HepG2 (cell line): ENCODE measurements at regions not wholly inside any gene's neighbourhood (a gene's known extent, or its start where the extent isn't known, plus 50 kb on each side); places are given as distances from the start of the nearest gene placed in this dataset.

Source experiments
- ATAC-seq: fragments of 200-7000 bp; cut with Tn5 transposase; 3 replicates; pipeline ENCODE4 v1.9.1; 2020; ENCODE audit warnings: mild to moderate bottlenecking, moderate library complexity
- BruUV-seq: library from RNA; stranded (reverse); fragments of 400-500 nt; replicated peaks from 2 replicates; lab custom pipeline; 2021; lab: Mats Ljungman, UMichigan
- CTCF ChIA-PET: fragments of 300-600 bp; formaldehyde crosslinking; extraction: SDS; loops from one replicate; lab custom pipeline; 2021; ENCODE audit warnings: low total read pairs, inconsistent platforms, low intra/inter-chr PET ratio; lab: Yijun Ruan, JAX
- POLR2A ChIA-PET: fragments of 350-600 bp; sonication (Branson Sonifier 250); formaldehyde crosslinking; loops from one replicate; lab custom pipeline; 2020; ENCODE audit warnings: antibody characterized with exemption, inconsistent platforms; lab: Yijun Ruan, JAX
- DNase-seq: peaks from one replicate; pipeline ENCODE4 v3.0.0-alpha.2; 2015; ENCODE audit warnings: low spot score
- FAIRE-seq: peaks from 3 replicates; lab custom pipeline; 2011; peaks lifted over from hg19 to GRCh38; lab: Jason Lieb, UNC
- H2AFZ ChIP-seq: one replicate; pipeline ENCODE4 v1.6.1; 2011; ENCODE audit warnings: low read length, inconsistent platforms
- H3K27ac ChIP-seq: fragments of 300-600 bp; 3 replicates; pipeline ENCODE4 v1.8.0; 2011; ENCODE audit warnings: mixed run types, mild to moderate bottlenecking, mixed read lengths, low read length, inconsistent platforms; ENCODE audit not compliant: insufficient read depth; ENCODE audit errors: extremely low read length
- H3K27me3 ChIP-seq, 2 experiments: fragments of 200-600 bp in 1 of 2; 2 replicates in 1 of 2; 3 replicates in 1 of 2; pipeline versions ENCODE4 v1.6.0 to v1.8.0; 2011; ENCODE audit warnings: low read length in 2 of 2, mild to moderate bottlenecking in 2 of 2, moderate library complexity in 2 of 2, inconsistent platforms in 1 of 2; ENCODE audit not compliant: insufficient read depth in 2 of 2, control insufficient read depth in 1 of 2
- H3K36me3 ChIP-seq, 2 experiments: fragments of 200-600 bp in 1 of 2; replicated peaks in 1 of 2; 2 replicates in 1 of 2; 3 replicates in 1 of 2; pipeline versions ENCODE4 v1.5.1 to v1.8.0; 2011; ENCODE audit warnings: low read length in 2 of 2, inconsistent platforms in 1 of 2; ENCODE audit not compliant: insufficient read depth in 2 of 2, control insufficient read depth in 1 of 2
- H3K4me1 ChIP-seq: 2 replicates; pipeline ENCODE4 v1.5.1; 2012; ENCODE audit warnings: low read length, inconsistent platforms; ENCODE audit not compliant: insufficient read depth
- H3K4me2 ChIP-seq: 2 replicates; pipeline ENCODE4 v1.6.0; 2011; ENCODE audit warnings: low read depth, low read length, inconsistent platforms
- H3K4me3 ChIP-seq, 3 experiments: fragments of 200-600 bp in 1 of 3; sonication (generic), shearing (Covaris generic) in 1 of 3; replicated peaks in 1 of 3; 2 replicates each; pipeline ENCODE4 v1.5.1; 2011 to 2016; ENCODE audit warnings: low read length in 3 of 3, inconsistent platforms in 2 of 3, low read depth in 2 of 3, mild to moderate bottlenecking in 2 of 3, control low read depth in 1 of 3, mixed read lengths in 1 of 3; ENCODE audit not compliant: insufficient read depth in 1 of 3
- H3K79me2 ChIP-seq: one replicate; pipeline ENCODE4 v1.6.1; 2011; ENCODE audit warnings: low read length, inconsistent platforms; ENCODE audit not compliant: insufficient read depth
- H3K9ac ChIP-seq: 2 replicates; pipeline ENCODE4 v1.6.0; 2011; ENCODE audit warnings: mild to moderate bottlenecking, low read depth, low read length, inconsistent platforms; ENCODE audit not compliant: insufficient read depth
- H3K9me3 ChIP-seq: 2 replicates; pipeline ENCODE4 v1.5.1; 2012; ENCODE audit warnings: mild to moderate bottlenecking, low read length
- H4K20me1 ChIP-seq: 2 replicates; pipeline ENCODE4 v1.6.0; 2011; ENCODE audit warnings: inconsistent platforms, mild to moderate bottlenecking, low read length, moderate library complexity; ENCODE audit not compliant: insufficient read depth
- CBX1 ChIP-seq: IDR thresholded peaks from one replicate; pipeline ENCODE4 v1.6.1; 2016; ENCODE audit warnings: antibody characterized with exemption, low read depth
- CCDC6 ChIP-seq: sonication (generic); formaldehyde crosslinking; IDR thresholded peaks from 2 replicates; pipeline ENCODE4 v1.8.1; 2022; ENCODE audit warnings: mild to moderate bottlenecking, missing genetic modification reagents, moderate library complexity
- DNMT3B ChIP-seq: conservative IDR thresholded peaks from 2 replicates; pipeline ENCODE4 v1.6.1; 2016; ENCODE audit warnings: missing biosample characterization, control low read depth
- FOSL1 ChIP-seq: sonication (generic); formaldehyde crosslinking; IDR thresholded peaks from 2 replicates; pipeline ENCODE4 v1.9.0; 2021; ENCODE audit warnings: missing genetic modification reagents, borderline replicate concordance
- HDAC6 ChIP-seq: fragments of 200-600 bp; sonication (generic); IDR thresholded peaks from 2 replicates; pipeline ENCODE4 v1.7.0; 2017; ENCODE audit warnings: mild to moderate bottlenecking, antibody characterized with exemption, low read length, low read depth
- KLF13 ChIP-seq: sonication (generic); formaldehyde crosslinking; IDR thresholded peaks from 2 replicates; pipeline ENCODE4 v1.4.0; 2020; ENCODE audit warnings: mild to moderate bottlenecking, missing genetic modification reagents
- NONO ChIP-seq, 2 experiments: fragments of 450-650 bp in 1 of 2; sonication (generic) in 1 of 2; formaldehyde crosslinking in 1 of 2; IDR thresholded peaks in 1 of 2; conservative IDR thresholded peaks in 1 of 2; 2 replicates each; pipeline versions ENCODE4 v1.6.1 to v1.8.0; 2017 to 2022; ENCODE audit warnings: mild to moderate bottlenecking in 1 of 2, missing genetic modification reagents in 1 of 2, moderate library complexity in 1 of 2
- PAXIP1 ChIP-seq: sonication (generic); formaldehyde crosslinking; conservative IDR thresholded peaks from 2 replicates; pipeline ENCODE4 v1.4.0; 2020; ENCODE audit warnings: mild to moderate bottlenecking, missing genetic modification reagents, moderate library complexity
- RORA ChIP-seq: sonication (generic); formaldehyde crosslinking; IDR thresholded peaks from 2 replicates; pipeline ENCODE4 v1.5.0; 2020; ENCODE audit warnings: mild to moderate bottlenecking, missing genetic modification reagents, moderate library complexity
- SNAI1 ChIP-seq: sonication (generic); formaldehyde crosslinking; IDR thresholded peaks from 2 replicates; pipeline ENCODE4 v1.5.0; 2020; ENCODE audit warnings: mild to moderate bottlenecking, missing genetic modification reagents, borderline replicate concordance
- SRSF9 ChIP-seq: fragments of 200-400 bp; formaldehyde crosslinking; IDR thresholded peaks from 2 replicates; pipeline ENCODE4 v1.6.1; 2018; ENCODE audit warnings: borderline replicate concordance, mild to moderate bottlenecking, low read depth, low read length; ENCODE audit not compliant: insufficient read depth, poor library complexity, severe bottlenecking
- SUZ12 ChIP-seq: fragments of 150-350 bp; IDR thresholded peaks from 2 replicates; pipeline ENCODE4 v1.6.1; 2014; ENCODE audit warnings: low read depth, low read length
- TAF1 ChIP-seq: sonication (generic); formaldehyde crosslinking; IDR thresholded peaks from 2 replicates; pipeline ENCODE4 v1.4.0; 2020; ENCODE audit warnings: missing genetic modification reagents
- U2AF1 ChIP-seq: fragments of 200-400 bp; formaldehyde crosslinking; optimal IDR thresholded peaks from 2 replicates; pipeline ENCODE3; 2017; ENCODE audit warnings: mild to moderate bottlenecking, low read depth, low read length
- ZNF18 ChIP-seq: sonication (generic); formaldehyde crosslinking; IDR thresholded peaks from 2 replicates; pipeline ENCODE4 v1.8.0; 2022; ENCODE audit warnings: mild to moderate bottlenecking, missing genetic modification reagents; ENCODE audit not compliant: insufficient replicate concordance
- ZNF33B ChIP-seq: sonication (generic); formaldehyde crosslinking; IDR thresholded peaks from 2 replicates; pipeline ENCODE4 v1.5.1; 2020; ENCODE audit warnings: mild to moderate bottlenecking, missing genetic modification reagents
- ZNF670 ChIP-seq: sonication (generic); formaldehyde crosslinking; IDR thresholded peaks from 2 replicates; pipeline ENCODE4 v1.8.0; 2022; ENCODE audit warnings: mild to moderate bottlenecking, missing genetic modification reagents, borderline replicate concordance
- WGBS: methylation state at CpG from one replicate; pipeline ENCODE4 v1.1.6; 2017; ENCODE audit warnings: low lambda C conversion rate; 5-methylcytosine and 5-hydroxymethylcytosine counted together
- in situ Hi-C: cut with HindIII; loops from 2 replicates; pipeline ENCODE4 v1.10.0; 2017; ENCODE audit warnings: low pct_unique_long_range_greater_than_20kb; ENCODE audit not compliant: extremely low pct_ligation_motif_present
- intact Hi-C: fragments of 100-400 bp; cut with micrococcal nuclease; formaldehyde crosslinking; loops from one replicate; pipeline ENCODE4 v1.10.0; 2022; ENCODE audit not compliant: unreplicated experiment
- TF ChIP-seq, protein P1 (sequence below): sonication (generic); formaldehyde crosslinking; IDR thresholded peaks from 2 replicates; pipeline ENCODE4 v1.4.0; 2020; ENCODE audit warnings: mild to moderate bottlenecking, missing genetic modification reagents
- TF ChIP-seq, protein P2 (sequence below): IDR thresholded peaks from 2 replicates; pipeline ENCODE4 v1.6.1; 2016; ENCODE audit warnings: mild to moderate bottlenecking, missing biosample characterization, missing genetic modification reagents

GRCh38 chrX:131388293-131388692, 99.2 kb upstream of the IGSF1 start:
- Histone ChIP-seq H3K4me1 (no peaks in the 10 kb centered on the region), H3K36me3 (no peaks in the 10 kb centered on the region), H3K79me2 (no peaks in the 10 kb centered on the region), H3K27ac (no peak overlapping the region), H3K9ac (no peak overlapping the region), H3K4me3 (no peak overlapping the region), H3K4me2 (no peak overlapping the region), H3K9me3 (no peaks in the 10 kb centered on the region), H4K20me1 (no peaks in the 10 kb centered on the region), H2AFZ (no peak overlapping the region), H3K27me3 (no peaks in the 10 kb centered on the region)
- no peak for DNase-seq
- TF ChIP-seq RORA (no peak), CBX1 (no peak), SUZ12 (no peak), ZNF18 (CRISPR knock-in tag) (no peak), TAF1 (CRISPR knock-in tag) (no peak), NONO (IDR thresholded peaks at IDR 0.05) (no peak), NONO (CRISPR knock-in tag; conservative IDR thresholded peaks at IDR 0.05) (no peak), FOSL1 (CRISPR knock-in tag) (no peak), KLF13 (CRISPR knock-in tag) (no peak), SNAI1 (CRISPR knock-in tag) (no peak), PAXIP1 (CRISPR knock-in tag) (no peak), DNMT3B (CRISPR knock-in tag) (no peak), CCDC6 (CRISPR knock-in tag) (no peak), SRSF9 (no peak), ZNF670 (no peak), HDAC6 (no peak), ZNF33B (no peak), U2AF1 (no peak)
- TF ChIP-seq, protein P1, sequence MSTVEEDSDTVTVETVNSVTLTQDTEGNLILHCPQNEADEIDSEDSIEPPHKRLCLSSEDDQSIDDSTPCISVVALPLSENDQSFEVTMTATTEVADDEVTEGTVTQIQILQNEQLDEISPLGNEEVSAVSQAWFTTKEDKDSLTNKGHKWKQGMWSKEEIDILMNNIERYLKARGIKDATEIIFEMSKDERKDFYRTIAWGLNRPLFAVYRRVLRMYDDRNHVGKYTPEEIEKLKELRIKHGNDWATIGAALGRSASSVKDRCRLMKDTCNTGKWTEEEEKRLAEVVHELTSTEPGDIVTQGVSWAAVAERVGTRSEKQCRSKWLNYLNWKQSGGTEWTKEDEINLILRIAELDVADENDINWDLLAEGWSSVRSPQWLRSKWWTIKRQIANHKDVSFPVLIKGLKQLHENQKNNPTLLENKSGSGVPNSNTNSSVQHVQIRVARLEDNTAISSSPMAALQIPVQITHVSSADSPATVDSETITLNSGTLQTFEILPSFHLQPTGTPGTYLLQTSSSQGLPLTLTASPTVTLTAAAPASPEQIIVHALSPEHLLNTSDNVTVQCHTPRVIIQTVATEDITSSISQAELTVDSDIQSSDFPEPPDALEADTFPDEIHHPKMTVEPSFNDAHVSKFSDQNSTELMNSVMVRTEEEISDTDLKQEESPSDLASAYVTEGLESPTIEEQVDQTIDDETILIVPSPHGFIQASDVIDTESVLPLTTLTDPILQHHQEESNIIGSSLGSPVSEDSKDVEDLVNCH (CRISPR knock-in tag), result no peak
- TF ChIP-seq, protein P2, sequence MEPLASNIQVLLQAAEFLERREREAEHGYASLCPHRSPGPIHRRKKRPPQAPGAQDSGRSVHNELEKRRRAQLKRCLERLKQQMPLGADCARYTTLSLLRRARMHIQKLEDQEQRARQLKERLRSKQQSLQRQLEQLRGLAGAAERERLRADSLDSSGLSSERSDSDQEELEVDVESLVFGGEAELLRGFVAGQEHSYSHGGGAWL (CRISPR knock-in tag), result no peak
- in situ Hi-C loops, result no loop called here
- no peak for FAIRE-seq
- ATAC-seq, result no peak
- CTCF ChIA-PET, result no interaction called here
- 10% methylated on average over 4 of the region's 4 CpGs for WGBS
- no TSS peak for BruUV-seq
- intact Hi-C loops, result no loop called here
- POLR2A ChIA-PET, result no interaction called here
